K562 (cell line): ENCODE measurements at regions not wholly inside any gene's neighbourhood (a gene's known extent, or its start where the extent isn't known, plus 50 kb on each side); places are given as distances from the start of the nearest gene placed in this dataset.

Source experiments
- KAT2B ChIP-seq: IDR thresholded peaks from one replicate; pipeline ENCODE4 v1.6.1; 2012; ENCODE audit warnings: low read depth, mild to moderate bottlenecking, control low read depth, inconsistent platforms, low read length, moderate library complexity
- NELFE ChIP-seq: IDR thresholded peaks from 2 replicates; pipeline ENCODE4 v1.6.1; 2011; ENCODE audit warnings: mild to moderate bottlenecking; ENCODE audit not compliant: insufficient read depth, insufficient read length
- RAD21 ChIP-seq, 2 experiments: fragments of 250-450 bp in 1 of 2; fragments of 450-650 bp in 1 of 2; sonication (Bioruptor Pico) in 1 of 2; formaldehyde crosslinking in 1 of 2; IDR thresholded peaks in 1 of 2; conservative IDR thresholded peaks in 1 of 2; 2 replicates each; pipeline versions ENCODE4 v1.4.0 to v1.8.0; 2020 to 2022; ENCODE audit warnings: mild to moderate bottlenecking in 2 of 2, moderate library complexity in 1 of 2
- RFX5 ChIP-seq: IDR thresholded peaks from 2 replicates; pipeline ENCODE4 v1.6.1; 2011; ENCODE audit warnings: low read depth, mild to moderate bottlenecking, improper control_type of control experiment, low read length
- RHOXF2B ChIP-seq: fragments of 250-450 bp; sonication (Bioruptor Pico); conservative IDR thresholded peaks from 2 replicates; pipeline ENCODE4 v1.5.1; 2021
- SREBF1 ChIP-seq: fragments of 150-350 bp; IDR thresholded peaks from 2 replicates; pipeline ENCODE4 v1.6.1; 2014; ENCODE audit warnings: antibody characterized with exemption, low read depth, low read length, borderline replicate concordance
- STAT5A ChIP-seq: IDR thresholded peaks from 2 replicates; pipeline ENCODE4 v1.6.1; 2012; ENCODE audit warnings: low read length, inconsistent platforms, borderline replicate concordance
- ZNF583 ChIP-seq: fragments of 250-450 bp; sonication (Bioruptor Pico); IDR thresholded peaks from 2 replicates; pipeline ENCODE4 v1.4.0; 2020
- TF ChIP-seq, protein P1 (sequence below): fragments of 450-650 bp; formaldehyde crosslinking; IDR thresholded peaks from 2 replicates; pipeline ENCODE4 v1.4.0; 2020; ENCODE audit warnings: mild to moderate bottlenecking, moderate library complexity
- TF ChIP-seq, protein P2 (sequence below): fragments of 250-450 bp; sonication (Bioruptor Pico); IDR thresholded peaks from 2 replicates; pipeline ENCODE4 v1.8.0; 2021; ENCODE audit warnings: moderate library complexity, mild to moderate bottlenecking, inconsistent platforms

DNA sequence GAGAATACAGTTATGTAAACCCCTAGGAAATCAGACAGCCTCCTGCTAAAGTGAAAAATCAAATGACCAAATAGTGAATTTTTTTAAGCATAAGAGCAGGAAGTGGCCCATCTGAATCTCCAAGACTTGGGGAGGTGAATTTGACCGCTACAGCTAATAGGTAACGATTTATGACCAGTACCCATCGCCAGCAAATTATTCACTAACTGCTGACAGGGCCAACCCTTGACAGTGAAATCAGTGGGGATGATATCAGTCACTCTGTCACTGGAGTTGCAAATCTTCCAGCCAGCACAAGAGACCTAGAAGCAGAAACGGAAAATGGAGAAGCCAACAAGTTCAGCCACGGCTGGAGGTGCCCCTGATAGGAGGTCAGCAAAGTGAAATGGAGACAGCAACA is 164.3 kb upstream of the PIK3C3 start (continued):
- TF ChIP-seq, protein P1, sequence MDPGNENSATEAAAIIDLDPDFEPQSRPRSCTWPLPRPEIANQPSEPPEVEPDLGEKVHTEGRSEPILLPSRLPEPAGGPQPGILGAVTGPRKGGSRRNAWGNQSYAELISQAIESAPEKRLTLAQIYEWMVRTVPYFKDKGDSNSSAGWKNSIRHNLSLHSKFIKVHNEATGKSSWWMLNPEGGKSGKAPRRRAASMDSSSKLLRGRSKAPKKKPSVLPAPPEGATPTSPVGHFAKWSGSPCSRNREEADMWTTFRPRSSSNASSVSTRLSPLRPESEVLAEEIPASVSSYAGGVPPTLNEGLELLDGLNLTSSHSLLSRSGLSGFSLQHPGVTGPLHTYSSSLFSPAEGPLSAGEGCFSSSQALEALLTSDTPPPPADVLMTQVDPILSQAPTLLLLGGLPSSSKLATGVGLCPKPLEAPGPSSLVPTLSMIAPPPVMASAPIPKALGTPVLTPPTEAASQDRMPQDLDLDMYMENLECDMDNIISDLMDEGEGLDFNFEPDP (CRISPR knock-in tag): no peak
- TF ChIP-seq NELFE (no peak), RAD21 (CRISPR knock-in tag; conservative IDR thresholded peaks at IDR 0.05 in 1 of 2, IDR thresholded peaks at IDR 0.05 in 1 of 2) (no peak), RFX5 (no peak), ZNF583 (CRISPR knock-in tag) (no peak), KAT2B (no peak), SREBF1 (no peak), RHOXF2B (CRISPR knock-in tag) (no peak), STAT5A (no peak)
- TF ChIP-seq, protein P2, sequence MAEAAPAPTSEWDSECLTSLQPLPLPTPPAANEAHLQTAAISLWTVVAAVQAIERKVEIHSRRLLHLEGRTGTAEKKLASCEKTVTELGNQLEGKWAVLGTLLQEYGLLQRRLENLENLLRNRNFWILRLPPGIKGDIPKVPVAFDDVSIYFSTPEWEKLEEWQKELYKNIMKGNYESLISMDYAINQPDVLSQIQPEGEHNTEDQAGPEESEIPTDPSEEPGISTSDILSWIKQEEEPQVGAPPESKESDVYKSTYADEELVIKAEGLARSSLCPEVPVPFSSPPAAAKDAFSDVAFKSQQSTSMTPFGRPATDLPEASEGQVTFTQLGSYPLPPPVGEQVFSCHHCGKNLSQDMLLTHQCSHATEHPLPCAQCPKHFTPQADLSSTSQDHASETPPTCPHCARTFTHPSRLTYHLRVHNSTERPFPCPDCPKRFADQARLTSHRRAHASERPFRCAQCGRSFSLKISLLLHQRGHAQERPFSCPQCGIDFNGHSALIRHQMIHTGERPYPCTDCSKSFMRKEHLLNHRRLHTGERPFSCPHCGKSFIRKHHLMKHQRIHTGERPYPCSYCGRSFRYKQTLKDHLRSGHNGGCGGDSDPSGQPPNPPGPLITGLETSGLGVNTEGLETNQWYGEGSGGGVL: no peak
